ENCODE measurements at regions not wholly inside any gene's neighbourhood (a gene's known extent, or its start where the extent isn't known, plus 50 kb on each side); places are given as distances from the start of the nearest gene placed in this dataset.
"Not testable (repeated sequence)": the region's sequence is repeated elsewhere in the genome, so short reads cannot be mapped to it uniquely, and the experiment has no call there.

DNA sequence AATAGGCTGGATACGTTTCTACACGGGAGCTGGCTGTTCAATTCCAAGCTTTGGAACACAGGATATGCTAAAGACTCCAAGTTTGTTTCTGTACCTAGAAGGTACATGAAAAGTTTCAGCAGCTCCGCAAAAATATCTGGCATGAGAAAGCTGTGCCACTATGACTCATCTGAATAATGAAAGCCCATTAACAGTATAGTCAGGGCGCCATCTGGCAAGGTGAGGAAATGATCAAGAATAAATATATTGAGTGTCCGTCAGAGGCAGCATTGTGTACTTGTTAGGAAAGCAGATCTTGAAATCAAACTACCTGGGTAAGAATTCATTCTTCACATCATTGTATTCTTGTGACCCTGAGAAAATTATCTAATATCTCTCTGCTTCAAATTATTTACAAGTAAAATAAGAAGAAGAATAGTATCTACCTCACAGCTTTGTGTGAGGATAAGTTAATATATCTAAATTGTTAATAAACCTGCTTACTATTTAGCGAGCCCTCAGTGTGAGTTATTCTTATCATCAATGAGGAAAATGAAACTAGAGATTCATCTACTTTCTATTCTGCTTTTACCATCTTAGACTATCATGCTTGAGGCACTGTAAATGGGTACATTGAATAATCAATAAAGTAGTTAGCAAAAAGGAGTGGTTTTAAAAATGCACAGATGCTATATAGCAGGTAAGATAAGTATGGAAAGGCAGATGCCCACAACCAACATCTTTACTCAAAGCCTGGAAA lies 53.5 kb downstream of the FSCB start:
- H3K36me3 ChIP-seq (replicated peaks): no peaks in the 10 kb centered on the region
- no peak for TF ChIP-seq CTCF (IDR thresholded peaks at IDR 0.05; ENCODE audit: low read depth, low read length, missing control alignments)
- H3K27ac ChIP-seq: no peak overlapping the region
- no peak for DNase-seq
- no peak overlapping the region for H3K4me3 ChIP-seq (ENCODE audit: low read depth, low read length)
- no peaks in the 10 kb centered on the region for H3K27me3 ChIP-seq (replicated peaks)
- in situ Hi-C loops (cut with HindIII; ENCODE audit: low pct_ligation_motif_present, low sequenced_read_pairs): no loop called here

DNA sequence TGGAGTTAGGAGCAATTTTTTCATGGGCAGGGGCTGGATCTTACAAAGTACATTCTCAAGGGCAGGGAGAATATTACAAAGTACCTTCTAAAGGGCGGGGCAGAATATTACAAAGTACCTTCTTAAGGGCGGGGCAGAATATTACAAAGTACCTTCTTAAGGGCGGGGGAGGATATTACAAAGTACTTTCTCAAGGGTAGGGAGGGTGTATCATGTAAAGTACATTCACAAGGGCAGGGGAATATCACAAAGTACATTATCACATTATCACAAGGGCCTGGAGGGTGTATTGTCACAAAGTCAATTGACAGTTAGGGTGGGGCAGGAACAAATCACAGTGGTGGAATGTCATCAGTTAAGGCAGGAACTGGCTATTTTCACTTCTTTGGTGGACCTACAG lies 56.9 kb downstream of the FSCB start:
- H3K36me3 ChIP-seq (replicated peaks); H3K27me3 ChIP-seq (replicated peaks); in situ Hi-C loops (cut with HindIII; ENCODE audit: low pct_ligation_motif_present, low sequenced_read_pairs); DNase-seq; H3K27ac ChIP-seq; H3K4me3 ChIP-seq (ENCODE audit: low read depth, low read length): not testable (repeated sequence)

- H3K36me3 ChIP-seq (replicated peaks): no peaks in the 10 kb centered on the region
- no peaks in the 10 kb centered on the region for H3K27me3 ChIP-seq (replicated peaks)
- TF ChIP-seq CTCF (IDR thresholded peaks at IDR 0.05; ENCODE audit: low read depth, low read length, missing control alignments): no peak
- no peak overlapping the region for H3K27ac ChIP-seq
- no peak for DNase-seq
- in situ Hi-C loops (cut with HindIII; ENCODE audit: low pct_ligation_motif_present, low sequenced_read_pairs): no loop called here
- H3K4me3 ChIP-seq (ENCODE audit: low read depth, low read length): no peak overlapping the region
Observed at GRCh38 chr14:44449680-44450079, 57.4 kb downstream of the FSCB start.

DNA sequence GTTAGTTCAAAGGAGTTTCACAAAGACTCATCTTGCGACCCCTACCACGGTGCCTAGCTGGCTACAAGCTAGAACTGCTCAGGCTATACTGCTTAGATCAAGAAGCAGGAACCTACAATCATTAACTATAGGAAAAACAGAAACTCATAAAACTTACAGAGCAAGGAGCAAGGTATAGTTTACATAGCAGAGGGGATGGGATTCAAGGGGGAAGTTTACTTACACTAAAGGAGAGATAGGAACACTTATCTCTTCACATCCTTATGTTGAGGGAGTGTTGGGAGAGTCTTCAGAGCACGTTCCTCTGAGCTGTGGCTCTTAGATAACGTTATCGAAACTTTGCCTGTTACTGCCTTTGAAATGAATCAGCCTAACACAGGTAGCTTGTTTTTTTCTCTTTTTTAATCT lies 58.1 kb downstream of the FSCB start:
- no peak for TF ChIP-seq CTCF (IDR thresholded peaks at IDR 0.05; ENCODE audit: low read depth, low read length, missing control alignments)
- in situ Hi-C loops (cut with HindIII; ENCODE audit: low pct_ligation_motif_present, low sequenced_read_pairs): no loop called here
- Histone ChIP-seq H3K27ac (no peak overlapping the region), H3K4me3 (ENCODE audit: low read depth, low read length) (no peak overlapping the region), H3K27me3 (replicated peaks) (no peaks in the 10 kb centered on the region), H3K36me3 (replicated peaks) (no peaks in the 10 kb centered on the region)
- DNase-seq: no peak

DNA sequence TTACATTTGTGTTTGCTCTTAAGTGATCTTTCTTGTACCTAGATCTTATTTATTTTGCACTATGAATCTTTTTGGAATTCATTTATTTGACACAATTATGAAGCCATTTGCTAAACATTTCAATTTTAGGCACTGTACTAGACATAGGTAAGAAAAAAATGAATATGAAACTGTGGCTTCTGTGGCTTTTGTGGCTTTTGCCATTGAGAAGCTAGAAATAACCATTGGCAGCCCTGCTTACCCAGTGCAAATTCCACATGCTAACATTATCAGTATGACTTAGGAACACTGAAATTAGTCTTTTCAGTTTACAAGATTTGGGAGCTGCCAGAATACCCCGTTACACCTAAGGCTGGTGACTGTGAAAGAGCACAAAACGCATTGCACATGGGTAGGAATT lies 60.1 kb downstream of the FSCB start:
- in situ Hi-C loops (cut with HindIII; ENCODE audit: low pct_ligation_motif_present, low sequenced_read_pairs): no loop called here
- no peak for DNase-seq
- no peak overlapping the region for H3K27ac ChIP-seq
- TF ChIP-seq CTCF (IDR thresholded peaks at IDR 0.05; ENCODE audit: low read depth, low read length, missing control alignments): no peak
- no peaks in the 10 kb centered on the region for H3K36me3 ChIP-seq (replicated peaks)
- H3K4me3 ChIP-seq (ENCODE audit: low read depth, low read length): no peak overlapping the region
- H3K27me3 ChIP-seq (replicated peaks): no peaks in the 10 kb centered on the region

- in situ Hi-C loops (cut with HindIII; ENCODE audit: low pct_ligation_motif_present, low sequenced_read_pairs): no loop called here
- no peak for DNase-seq
- no peaks in the 10 kb centered on the region for H3K27me3 ChIP-seq (replicated peaks)
- H3K27ac ChIP-seq: no peak overlapping the region
- no peaks in the 10 kb centered on the region for H3K36me3 ChIP-seq (replicated peaks)
- TF ChIP-seq CTCF (IDR thresholded peaks at IDR 0.05; ENCODE audit: low read depth, low read length, missing control alignments): no peak
- no peak overlapping the region for H3K4me3 ChIP-seq (ENCODE audit: low read depth, low read length)
Observed at GRCh38 chr14:44444454-44444853, 62.6 kb downstream of the FSCB start.
